ENCODE measurements at regions not wholly inside any gene's neighbourhood (a gene's known extent, or its start where the extent isn't known, plus 50 kb on each side); places are given as distances from the start of the nearest gene placed in this dataset.
A peak's percentile ranks its signal among the peaks of the same experiment; 100 is the strongest.
"Not testable (repeated sequence)": the region's sequence is repeated elsewhere in the genome, so short reads cannot be mapped to it uniquely, and the experiment has no call there.

- DNase-seq (ENCODE audit: low read depth in 2 of 3, low spot score in 2 of 3) = no peak
Observed at GRCh38 chr6:15132167-15132566, 113.7 kb upstream of the JARID2 start.

DNA sequence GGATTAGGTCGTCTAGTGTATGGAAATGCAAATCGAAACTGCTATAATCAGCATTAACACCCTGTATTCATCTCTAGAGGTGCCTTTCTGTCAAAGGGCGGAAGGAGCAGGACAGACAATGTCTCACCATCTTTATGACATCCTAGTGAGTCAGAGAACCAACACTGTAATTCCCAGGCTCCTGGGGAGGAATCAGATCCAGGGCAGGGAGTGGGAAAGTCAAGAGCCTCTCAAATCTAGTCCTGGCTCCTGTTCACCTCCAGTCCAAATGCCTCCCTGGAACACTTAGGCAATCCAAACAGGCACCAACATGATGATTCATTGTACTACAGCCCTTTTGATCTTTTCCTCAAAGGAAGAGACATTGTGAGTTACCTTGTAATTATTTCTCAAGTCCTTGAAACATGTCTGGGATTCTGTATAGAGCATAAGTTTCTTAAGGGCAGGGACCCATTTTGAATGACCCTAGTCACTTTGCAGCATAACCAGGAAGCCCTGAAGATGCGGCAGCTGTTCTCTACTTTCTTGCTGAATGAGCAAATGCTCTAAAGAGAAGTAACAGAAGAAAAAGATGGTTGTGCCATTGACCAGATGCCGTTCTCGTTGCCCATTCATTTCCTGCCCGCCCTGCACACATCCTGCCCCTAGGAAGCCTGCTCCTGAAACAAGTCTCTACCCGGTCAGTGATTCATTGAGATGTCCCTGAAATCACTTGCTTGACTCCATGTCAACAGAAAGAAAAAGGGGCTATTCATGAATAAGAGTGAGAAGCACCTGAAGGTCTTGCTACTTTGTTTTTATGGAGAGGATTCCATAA is 112.8 kb upstream of the JARID2 start:
- no peak for DNase-seq (ENCODE audit: low read depth in 2 of 3, low spot score in 2 of 3)

DNA sequence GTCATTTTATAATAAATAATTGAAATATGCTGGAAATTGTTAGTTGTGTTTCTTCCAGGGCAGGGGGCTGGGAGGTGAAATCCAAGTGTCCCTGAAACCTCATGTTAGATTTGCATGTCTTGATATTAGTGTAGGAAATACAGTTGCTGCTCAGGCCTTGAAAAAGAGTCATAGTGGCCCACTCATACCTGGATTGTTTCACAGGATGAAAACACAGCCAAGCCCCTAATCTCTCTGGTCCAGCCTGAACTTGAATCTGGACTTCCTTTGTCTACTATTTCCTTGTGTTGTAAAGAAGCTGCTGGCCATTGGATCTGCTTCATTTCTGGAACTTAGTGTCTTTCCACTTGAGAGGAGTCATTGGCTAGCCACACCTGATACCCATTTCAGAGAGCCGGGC is 108.8 kb upstream of the JARID2 start:
- no peak for DNase-seq (ENCODE audit: low read depth in 2 of 3, low spot score in 2 of 3)

DNA sequence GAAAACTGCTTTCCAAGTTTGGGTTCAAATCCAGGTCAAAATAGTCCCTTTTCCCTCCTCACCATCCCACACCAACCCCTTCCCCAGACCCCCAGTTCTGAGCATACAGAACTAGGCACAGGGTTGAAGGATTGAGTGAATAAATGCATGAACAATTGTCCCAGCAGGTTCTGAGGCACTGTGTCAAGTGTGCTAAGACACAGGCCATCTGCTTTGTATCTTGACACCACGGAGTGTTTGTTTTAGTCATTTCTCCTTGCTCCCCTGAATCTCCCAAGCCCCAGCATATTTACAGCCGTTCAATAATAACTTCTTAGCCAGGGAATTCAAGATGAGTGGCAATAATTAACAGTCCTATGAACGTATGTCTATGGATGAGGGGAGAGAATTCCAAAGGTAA is 102.8 kb upstream of the JARID2 start:
- DNase-seq (ENCODE audit: low read depth in 2 of 3, low spot score in 2 of 3) = no peak

- DNase-seq (ENCODE audit: low read depth in 2 of 3, low spot score in 2 of 3) = no peak
Observed at GRCh38 chr6:15143540-15143939, 102.3 kb upstream of the JARID2 start.

DNA sequence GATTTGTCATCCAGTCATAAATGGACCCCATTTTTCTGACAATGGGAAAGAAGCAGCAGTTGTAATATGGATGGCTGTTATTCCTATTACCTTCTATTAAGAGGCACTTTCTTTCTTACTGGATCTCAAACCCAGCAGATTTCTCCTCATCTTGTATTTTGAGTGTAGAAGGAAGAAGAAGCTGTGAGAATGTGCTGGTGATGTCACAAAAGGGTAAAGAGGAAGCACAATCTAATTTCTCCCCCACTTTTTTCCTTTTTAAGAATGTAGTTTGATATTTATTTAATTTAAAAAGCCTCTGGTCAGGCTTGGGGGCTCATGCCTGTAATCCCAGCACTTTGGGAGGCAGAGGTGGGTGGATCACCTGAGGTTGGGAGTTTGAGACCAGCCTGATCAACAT is 100.0 kb upstream of the JARID2 start:
- no peak for DNase-seq (ENCODE audit: low read depth in 2 of 3, low spot score in 2 of 3)

- no peak for DNase-seq (ENCODE audit: low read depth in 2 of 3, low spot score in 2 of 3)
Observed at GRCh38 chr6:15147827-15148226, 98.0 kb upstream of the JARID2 start.

DNA sequence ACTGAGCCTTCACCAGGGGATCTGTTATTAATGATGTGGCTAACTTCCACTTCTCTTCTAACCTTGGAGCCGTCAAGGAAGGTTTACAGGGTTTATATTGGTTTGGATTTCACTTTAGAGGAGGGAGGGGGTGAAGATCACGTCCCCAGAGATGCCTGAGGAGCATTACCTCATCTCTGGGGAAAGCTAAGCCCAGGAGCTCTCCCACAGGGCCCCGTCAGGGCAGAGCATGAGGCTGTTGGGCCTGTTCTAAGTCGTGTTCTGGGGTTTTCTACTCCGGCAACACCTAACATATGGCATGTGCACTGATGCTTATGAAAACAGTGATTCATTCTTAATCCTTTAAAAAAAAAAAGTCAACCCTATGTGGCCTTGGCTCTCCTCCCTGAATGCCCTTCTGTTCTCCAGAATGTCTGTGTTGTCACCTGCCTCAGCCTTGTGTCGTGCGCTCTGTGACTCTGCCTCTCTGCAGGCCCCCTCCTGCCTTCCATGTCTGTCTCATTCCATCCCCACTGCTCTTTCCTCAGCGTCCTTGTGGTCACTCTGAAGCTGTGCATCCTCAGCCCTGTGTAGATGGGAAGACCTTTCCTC is 97.4 kb upstream of the JARID2 start:
- DNase-seq (ENCODE audit: low read depth in 2 of 3, low spot score in 2 of 3) = no peak

- no peak for DNase-seq (ENCODE audit: low read depth in 2 of 3, low spot score in 2 of 3)
Observed at GRCh38 chr6:15150207-15150606, 95.7 kb upstream of the JARID2 start.

DNA sequence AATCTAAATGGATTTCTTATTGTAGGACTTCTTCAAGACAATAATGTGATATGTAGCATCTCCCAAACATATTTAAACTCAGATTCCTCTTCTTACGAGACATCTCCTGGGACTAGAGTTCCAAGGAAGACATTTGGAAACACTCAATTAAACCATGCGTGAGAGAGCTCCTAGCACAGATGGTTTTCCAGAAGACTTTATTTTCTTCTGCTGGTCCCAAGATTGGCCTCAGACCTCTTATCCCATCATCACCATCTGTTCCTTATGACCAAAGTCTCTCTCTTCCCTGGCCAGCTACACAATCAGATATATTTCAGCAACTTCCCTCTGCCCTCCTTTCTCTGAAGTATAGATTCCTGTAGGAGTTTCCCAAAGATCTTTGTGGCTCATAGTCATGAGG is 93.2 kb upstream of the JARID2 start:
- DNase-seq (ENCODE audit: low read depth in 2 of 3, low spot score in 2 of 3) = no peak

DNA sequence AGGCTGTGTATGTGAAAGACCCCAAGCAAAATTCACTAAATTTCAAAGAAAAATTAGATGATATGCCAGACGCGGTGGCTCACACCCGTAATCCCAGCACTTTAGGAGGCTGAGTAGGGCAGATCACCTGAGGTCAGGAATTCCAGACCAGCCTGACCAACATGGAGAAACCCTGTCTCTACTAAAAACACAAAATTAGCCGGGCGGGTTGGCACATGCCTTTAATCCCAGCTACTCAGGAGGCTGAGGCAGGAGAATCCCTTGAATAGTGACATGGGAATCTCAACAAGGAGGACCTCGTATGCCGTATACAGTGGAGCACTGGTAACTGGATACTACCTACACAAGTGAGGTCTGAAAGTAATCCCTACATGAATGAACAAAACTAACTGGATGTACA is 92.7 kb upstream of the JARID2 start:
- no peak for DNase-seq (ENCODE audit: low read depth in 2 of 3, low spot score in 2 of 3)

DNA sequence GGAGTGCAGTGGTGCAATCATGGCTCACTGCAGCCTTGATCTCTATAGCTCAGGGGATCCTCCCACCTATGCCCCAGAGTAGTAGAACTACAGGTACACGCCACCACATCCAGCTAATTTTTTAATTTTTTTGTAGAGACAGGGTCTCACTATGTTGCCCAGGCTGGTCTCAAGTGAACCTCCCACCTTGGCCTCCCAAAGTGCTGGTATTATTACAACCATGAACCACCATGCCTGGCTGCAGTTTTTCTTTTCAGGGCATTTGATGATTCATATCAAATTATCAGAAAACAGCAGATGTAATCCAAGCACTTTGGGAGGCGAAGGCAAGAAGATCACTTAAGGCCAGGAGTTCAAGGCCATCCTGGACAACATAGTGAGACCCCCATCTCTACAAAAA is 88.4 kb upstream of the JARID2 start:
- no peak for DNase-seq (ENCODE audit: low read depth in 2 of 3, low spot score in 2 of 3)

DNA sequence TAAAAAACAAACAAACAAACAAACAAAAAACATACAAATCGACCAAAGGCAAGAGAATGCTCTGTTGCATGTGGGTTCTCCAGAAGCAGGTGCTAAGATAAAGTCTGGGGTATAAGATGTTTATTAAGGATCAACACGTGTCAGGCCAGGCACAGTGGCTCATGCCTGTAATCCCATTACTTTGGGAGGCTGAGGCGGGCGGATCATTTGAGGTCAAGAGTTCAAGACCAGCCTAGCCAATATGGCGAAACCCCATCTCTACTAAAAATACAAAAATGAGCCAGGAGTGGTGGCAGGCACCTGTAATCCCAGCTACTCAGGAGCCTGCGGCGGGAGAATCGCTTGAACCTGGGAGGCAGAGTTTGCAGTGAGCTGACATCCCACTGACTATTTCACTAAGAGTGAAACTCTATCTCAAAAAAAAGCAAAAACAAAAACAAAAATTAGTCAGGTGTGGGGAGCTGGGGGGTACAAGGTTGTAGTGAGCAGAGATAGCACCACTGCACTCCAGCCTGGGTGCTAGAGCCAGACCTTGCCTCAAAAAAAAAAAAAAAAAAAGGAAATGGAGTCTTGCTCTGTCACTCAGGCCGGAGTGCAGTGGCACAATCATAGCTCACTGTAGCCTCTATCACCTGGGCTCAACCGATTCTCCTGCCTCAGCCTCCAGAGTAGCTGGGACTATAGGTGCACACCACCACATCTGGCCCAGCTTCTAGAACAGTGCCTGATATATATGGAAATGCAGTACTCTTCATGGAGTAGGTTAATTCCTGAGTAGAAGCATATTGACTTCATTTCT is 86.8 kb upstream of the JARID2 start:
- no peak for DNase-seq (ENCODE audit: low read depth in 2 of 3, low spot score in 2 of 3)

DNA sequence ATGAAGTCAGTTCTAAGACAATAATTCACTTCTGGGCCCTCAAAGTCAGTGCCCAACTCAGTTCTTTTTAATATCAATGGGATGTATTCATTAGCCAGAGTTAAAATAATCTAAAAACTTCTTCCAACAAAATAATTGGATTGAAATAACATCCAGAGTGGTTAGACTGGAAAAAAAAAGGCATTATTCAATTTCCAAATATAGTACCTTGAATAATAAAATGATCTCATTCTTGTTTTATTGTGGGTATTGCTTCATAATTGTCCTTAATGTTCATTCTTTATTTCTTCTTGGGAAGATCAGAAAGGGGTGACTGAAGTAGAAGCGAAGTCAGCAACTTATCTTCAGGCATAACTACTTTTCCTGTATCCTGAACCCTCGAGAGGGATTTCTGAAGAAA is 85.1 kb upstream of the JARID2 start:
- DNase-seq (ENCODE audit: low read depth in 2 of 3, low spot score in 2 of 3) = no peak

DNA sequence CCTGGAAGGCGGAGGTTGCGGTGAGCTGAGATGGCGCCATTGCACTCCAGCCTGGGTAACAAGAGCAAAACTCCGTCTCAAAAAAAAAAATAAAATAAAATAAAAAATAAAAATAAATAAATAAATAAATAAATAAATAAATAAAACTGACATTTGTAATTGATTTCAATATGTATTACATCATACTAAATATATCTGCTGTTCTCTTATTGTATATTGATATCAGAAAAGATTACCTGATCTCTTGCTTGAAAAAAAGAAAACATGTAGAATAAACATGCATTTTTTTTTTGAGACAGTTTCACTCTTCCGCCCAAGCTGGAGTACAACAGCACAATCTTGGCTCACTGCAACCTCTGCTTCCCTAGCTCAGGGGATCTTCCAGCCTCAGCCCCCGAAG is 81.0 kb upstream of the JARID2 start:
- not testable (repeated sequence) for DNase-seq (ENCODE audit: low read depth in 2 of 3, low spot score in 2 of 3)

- no peak for DNase-seq (ENCODE audit: low read depth in 2 of 3, low spot score in 2 of 3)
Observed at GRCh38 chr6:15166121-15166520, 79.7 kb upstream of the JARID2 start.

DNA sequence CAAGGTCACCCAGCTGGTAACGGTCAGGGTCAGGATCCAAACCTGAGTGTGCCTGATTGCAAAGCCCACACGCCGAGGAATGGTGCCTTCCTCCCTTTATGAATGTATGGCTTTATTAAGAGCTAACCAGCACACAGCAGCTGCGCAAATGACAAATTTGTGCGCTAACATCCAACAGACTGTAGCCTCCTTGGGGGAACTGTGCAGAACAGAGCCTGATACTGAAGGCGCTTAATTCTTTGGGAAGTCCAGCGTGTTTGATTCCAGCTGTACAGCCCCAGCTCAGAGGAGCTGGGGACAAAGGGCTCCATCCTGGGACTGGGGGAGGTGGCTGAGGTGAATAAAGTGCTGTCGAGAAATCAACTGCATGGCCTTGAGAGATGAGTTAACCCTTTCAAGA is 75.7 kb upstream of the JARID2 start:
- no peak for DNase-seq (ENCODE audit: low read depth in 2 of 3, low spot score in 2 of 3)

DNA sequence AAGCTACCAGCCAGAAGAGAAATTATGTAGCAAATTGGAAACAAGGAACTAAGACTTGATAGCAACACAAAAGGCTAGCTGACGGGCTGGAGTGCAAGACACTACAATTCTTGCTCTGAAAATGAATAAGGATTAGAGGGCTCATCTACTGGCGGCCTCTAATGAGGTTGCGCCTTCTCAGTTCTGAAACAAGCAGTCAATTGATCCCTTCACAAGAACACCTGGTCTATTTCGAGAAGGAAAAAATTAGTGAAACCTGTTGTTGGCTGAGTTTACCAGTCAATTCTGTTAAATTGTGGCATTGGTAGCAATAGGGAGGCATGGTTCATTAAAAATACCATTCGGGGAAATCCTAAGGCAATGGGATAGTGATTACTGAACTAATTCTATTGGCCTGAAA is 74.8 kb upstream of the JARID2 start:
- DNase-seq (ENCODE audit: low read depth in 2 of 3, low spot score in 2 of 3) = no peak

GRCh38 chr6:15176816-15177370 is 69.0 kb upstream of the JARID2 start:
- DNase-seq (ENCODE audit: low read depth in 2 of 3, low spot score in 2 of 3) = no peak

DNA sequence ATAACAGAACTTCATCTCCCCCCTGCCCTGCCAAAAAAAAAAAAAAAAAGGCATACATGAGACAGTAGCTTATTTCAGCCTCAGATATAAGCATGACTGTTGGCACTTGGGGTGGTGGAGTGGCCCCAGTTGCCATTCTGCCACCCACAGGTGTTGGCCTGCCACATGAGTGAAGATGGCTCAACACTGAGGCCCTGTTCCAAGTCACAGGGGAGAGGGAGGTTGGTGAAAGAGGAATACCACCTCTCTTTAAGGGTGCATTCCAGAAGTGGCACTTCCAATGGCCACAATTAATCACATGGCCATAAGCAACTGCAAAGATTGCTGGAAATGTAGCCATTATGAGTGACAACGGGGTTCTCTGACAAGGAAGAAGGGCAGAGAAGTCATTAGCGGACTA is 61.9 kb upstream of the JARID2 start:
- DNase-seq (ENCODE audit: low read depth in 2 of 3, low spot score in 2 of 3) = peak in 1 of 3 experiments; percentile 5

- peak in 1 of 3 experiments; percentile 19 for DNase-seq (ENCODE audit: low read depth in 2 of 3, low spot score in 2 of 3)
Observed at GRCh38 chr6:15184441-15184861, 61.4 kb upstream of the JARID2 start.

DNA sequence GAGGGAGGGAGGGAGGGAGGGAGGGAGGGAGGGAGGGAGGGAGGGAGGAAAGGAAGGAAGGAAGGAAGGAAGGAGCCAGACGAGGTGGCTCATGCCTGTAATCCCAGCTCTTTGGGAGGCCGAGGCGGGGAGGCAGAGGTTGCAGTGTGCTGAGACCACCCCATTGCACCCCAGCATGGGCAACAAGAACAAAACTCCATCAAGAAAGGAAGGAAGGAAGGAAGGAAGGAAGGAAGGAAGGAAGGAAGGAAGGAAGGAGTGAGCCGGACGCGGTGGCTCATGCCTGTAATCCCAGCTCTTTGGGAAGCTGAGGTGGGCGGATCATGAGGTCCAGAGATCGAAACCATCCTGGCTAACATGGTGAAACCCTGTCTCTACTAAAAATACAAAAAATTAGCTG is 60.8 kb upstream of the JARID2 start:
- not testable (repeated sequence) for DNase-seq (ENCODE audit: low read depth in 2 of 3, low spot score in 2 of 3)
